NB4 (cell line): ENCODE measurements at regions not wholly inside any gene's neighbourhood (a gene's known extent, or its start where the extent isn't known, plus 50 kb on each side); places are given as distances from the start of the nearest gene placed in this dataset.

ENCODE experiments used
- DNase-seq: peaks from one replicate; pipeline ENCODE4 v3.0.0; 2010; ENCODE audit warnings: low read depth
- H3K4me3 ChIP-seq: one replicate; pipeline ENCODE4 v1.5.1; 2011; ENCODE audit warnings: mild to moderate bottlenecking, low read depth, low read length, moderate library complexity
- MYC ChIP-seq: IDR thresholded peaks from 2 replicates; pipeline ENCODE4 v1.6.1; 2011; ENCODE audit warnings: low read depth, low read length
- POLR2A ChIP-seq: IDR thresholded peaks from 2 replicates; pipeline ENCODE4 v1.6.1; 2011; ENCODE audit warnings: mild to moderate bottlenecking; ENCODE audit not compliant: insufficient read length; ENCODE audit errors: extremely low read depth
- TF ChIP-seq, protein P1 (sequence below): IDR thresholded peaks from one replicate; pipeline ENCODE4 v1.5.1; 2012; ENCODE audit warnings: low read depth, low read length
- TF ChIP-seq, protein P2 (sequence below): IDR thresholded peaks from 2 replicates; pipeline ENCODE4 v1.6.1; 2011; ENCODE audit warnings: low read depth, low read length

DNA sequence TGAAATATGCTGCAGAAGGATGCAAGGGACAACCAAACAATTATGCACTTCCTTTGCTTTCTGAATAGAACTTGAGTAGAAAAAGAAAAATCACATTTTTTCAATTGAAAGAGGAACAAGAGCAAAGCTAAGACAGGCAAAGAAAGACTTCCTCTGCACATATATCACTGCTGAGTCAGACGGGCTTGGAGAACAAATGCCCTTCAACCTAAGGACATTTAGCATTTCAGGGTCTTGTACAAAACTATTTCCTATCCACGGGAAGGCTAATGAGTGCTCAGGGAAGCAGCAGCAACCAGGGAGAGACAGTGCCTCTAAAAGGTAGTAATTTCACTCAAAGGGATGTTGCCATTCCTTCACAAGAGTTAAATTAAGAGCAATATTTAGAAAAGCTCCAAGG is 570.0 kb upstream of the GCFC2 start:
- TF ChIP-seq, protein P1, sequence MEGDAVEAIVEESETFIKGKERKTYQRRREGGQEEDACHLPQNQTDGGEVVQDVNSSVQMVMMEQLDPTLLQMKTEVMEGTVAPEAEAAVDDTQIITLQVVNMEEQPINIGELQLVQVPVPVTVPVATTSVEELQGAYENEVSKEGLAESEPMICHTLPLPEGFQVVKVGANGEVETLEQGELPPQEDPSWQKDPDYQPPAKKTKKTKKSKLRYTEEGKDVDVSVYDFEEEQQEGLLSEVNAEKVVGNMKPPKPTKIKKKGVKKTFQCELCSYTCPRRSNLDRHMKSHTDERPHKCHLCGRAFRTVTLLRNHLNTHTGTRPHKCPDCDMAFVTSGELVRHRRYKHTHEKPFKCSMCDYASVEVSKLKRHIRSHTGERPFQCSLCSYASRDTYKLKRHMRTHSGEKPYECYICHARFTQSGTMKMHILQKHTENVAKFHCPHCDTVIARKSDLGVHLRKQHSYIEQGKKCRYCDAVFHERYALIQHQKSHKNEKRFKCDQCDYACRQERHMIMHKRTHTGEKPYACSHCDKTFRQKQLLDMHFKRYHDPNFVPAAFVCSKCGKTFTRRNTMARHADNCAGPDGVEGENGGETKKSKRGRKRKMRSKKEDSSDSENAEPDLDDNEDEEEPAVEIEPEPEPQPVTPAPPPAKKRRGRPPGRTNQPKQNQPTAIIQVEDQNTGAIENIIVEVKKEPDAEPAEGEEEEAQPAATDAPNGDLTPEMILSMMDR: no peak
- TF ChIP-seq, protein P2, sequence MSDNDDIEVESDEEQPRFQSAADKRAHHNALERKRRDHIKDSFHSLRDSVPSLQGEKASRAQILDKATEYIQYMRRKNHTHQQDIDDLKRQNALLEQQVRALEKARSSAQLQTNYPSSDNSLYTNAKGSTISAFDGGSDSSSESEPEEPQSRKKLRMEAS: no peak
- TF ChIP-seq MYC (no peak), POLR2A (no peak)
- no peak for DNase-seq
- H3K4me3 ChIP-seq: no peak overlapping the region

DNA sequence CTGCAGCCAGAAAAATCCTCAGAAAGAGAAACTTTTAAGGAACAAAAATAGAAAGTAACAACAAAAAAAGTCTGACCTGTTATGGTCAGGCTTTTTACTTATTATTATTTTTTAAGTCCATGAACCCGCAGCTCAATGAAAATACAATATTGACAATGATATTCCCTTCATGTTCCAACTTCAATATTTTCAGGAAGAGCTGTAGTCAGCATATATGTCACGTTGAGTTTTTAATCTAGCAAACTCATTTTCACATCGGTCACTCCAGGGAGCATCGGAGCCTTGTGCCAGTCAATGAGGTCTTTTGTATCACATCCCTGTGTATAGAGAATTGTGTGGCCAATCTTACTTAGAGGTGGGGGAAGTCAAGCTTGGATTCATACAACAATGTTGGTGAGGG is 568.4 kb upstream of the GCFC2 start:
- H3K4me3 ChIP-seq: no peak overlapping the region
- DNase-seq: no peak
- TF ChIP-seq, protein P1: no peak
- TF ChIP-seq, protein P2: no peak
- TF ChIP-seq POLR2A (no peak), MYC (no peak)

DNA sequence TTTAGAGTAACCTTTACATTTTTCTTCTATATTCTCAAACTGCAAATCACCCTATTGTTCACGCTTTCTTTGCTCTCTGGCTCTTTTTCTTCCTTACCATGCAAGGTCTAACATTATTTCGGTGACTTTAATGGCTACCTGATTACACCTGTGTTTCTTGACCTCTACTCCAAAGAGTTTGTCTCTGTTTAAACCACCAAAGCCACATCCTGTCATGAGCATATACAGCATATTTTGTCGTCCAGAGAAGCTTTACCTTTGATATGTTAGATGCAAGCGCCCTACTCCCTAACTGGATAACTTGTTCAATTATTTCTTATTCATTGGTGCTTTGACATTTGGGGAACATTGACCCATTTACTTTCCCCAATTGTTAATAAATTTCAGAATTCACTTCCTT is 565.1 kb upstream of the GCFC2 start:
- TF ChIP-seq, protein P1: no peak
- TF ChIP-seq, protein P2: no peak
- no peak for TF ChIP-seq POLR2A
- TF ChIP-seq MYC: no peak
- no peak for DNase-seq

DNA sequence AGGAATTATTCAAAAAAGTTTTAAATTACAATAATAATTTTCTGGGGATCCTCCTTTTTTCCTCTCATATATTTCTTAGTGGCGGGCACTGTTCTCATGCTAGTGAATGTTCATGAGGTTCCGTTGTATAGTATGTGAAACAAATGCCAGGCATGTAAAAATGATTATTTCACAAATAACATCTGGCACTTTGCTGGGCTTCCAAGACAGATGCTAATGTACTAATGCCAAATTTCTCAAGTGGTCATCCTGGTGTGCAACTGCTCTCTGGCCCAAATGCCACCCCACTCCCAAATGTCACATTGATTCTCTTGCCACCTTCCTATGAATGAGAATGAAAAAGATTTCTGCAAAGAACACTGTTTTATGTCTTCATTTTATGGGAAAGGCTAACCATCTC is 564.0 kb upstream of the GCFC2 start:
- no peak for TF ChIP-seq MYC
- TF ChIP-seq, protein P2: no peak
- TF ChIP-seq, protein P1: no peak
- no peak for TF ChIP-seq POLR2A
- no peak overlapping the region for H3K4me3 ChIP-seq
- no peak for DNase-seq

More for the DNA sequence above, 565.1 kb upstream of the GCFC2 start:
- no peak overlapping the region for H3K4me3 ChIP-seq

DNA sequence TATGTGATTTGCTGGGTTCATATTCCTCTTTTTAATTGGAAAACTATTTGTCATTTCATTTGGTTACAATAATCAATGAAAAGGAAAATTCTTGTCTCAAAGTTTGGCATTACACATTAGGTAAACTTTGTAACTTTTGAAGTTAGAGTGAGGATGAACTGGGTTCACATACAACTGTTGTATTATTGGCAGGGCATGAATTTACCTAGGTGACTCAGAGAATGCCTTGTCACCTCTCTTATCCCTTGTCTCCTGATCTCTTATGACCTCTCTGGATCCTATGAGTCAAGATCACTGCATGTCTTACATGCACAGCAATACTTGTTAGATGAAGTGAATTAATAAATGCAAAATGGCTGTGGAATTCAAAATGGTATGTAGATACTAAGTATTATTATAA is 563.4 kb upstream of the GCFC2 start:
- TF ChIP-seq, protein P1: no peak
- TF ChIP-seq POLR2A: no peak
- no peak for TF ChIP-seq MYC
- TF ChIP-seq, protein P2: no peak
- no peak for DNase-seq
- H3K4me3 ChIP-seq: no peak overlapping the region

DNA sequence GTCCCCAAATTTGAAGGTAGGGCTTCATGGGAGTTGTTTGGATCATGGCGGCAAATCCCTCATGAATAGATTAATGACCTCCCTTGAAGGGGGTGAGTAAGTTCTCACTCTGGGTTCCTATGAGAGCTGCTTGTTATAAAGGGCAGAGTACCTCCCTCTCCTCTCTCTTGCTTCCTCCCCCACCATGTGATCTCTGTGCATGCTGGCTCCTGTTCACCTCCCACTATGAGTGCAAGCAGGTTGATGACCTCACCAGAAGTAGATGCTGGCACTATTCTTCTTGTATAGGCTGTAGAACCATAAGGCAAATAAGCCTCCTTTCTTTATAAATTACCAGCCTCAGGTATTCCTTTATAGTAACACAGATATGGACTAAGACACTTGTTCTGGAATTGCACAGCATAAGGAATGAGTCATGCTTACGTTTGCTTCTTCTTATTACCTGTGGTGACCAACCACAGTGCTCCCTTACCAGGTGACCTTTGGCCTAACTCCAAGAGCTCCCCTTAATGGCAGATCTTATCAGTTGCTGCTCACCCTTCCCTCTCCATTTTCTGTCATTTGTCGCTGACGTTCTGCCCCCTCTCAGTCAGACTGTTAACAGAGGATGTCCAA is 559.5 kb upstream of the GCFC2 start:
- DNase-seq: no peak
- TF ChIP-seq POLR2A: no peak
- TF ChIP-seq, protein P1: no peak
- TF ChIP-seq, protein P2: no peak
- no peak for TF ChIP-seq MYC
- no peak overlapping the region for H3K4me3 ChIP-seq
